WTC11 (cell line): ENCODE measurements at regions not wholly inside any gene's neighbourhood (a gene's known extent, or its start where the extent isn't known, plus 50 kb on each side); places are given as distances from the start of the nearest gene placed in this dataset.
"Not testable (repeated sequence)": the region's sequence is repeated elsewhere in the genome, so short reads cannot be mapped to it uniquely, and the experiment has no call there.

Experiments
- CDX4 ChIP-seq: fragments of 250-450 bp; sonication (Bioruptor Pico); IDR thresholded peaks from 2 replicates; pipeline ENCODE4 v1.9.0; 2021; ENCODE audit warnings: moderate library complexity, mild to moderate bottlenecking, inconsistent platforms, borderline replicate concordance
- CREB1 ChIP-seq: sonication (generic); formaldehyde crosslinking; IDR thresholded peaks from 2 replicates; pipeline ENCODE4 v1.8.0; 2023; ENCODE audit warnings: mild to moderate bottlenecking, missing genetic modification reagents
- CTCF ChIP-seq: fragments of 200-600 bp; IDR thresholded peaks from 2 replicates; pipeline ENCODE4 v1.8.0; 2022; ENCODE audit warnings: antibody characterized with exemption
- ESRRA ChIP-seq: sonication (generic); formaldehyde crosslinking; IDR thresholded peaks from 2 replicates; pipeline ENCODE4 v1.8.1; 2022; ENCODE audit warnings: mild to moderate bottlenecking, missing genetic modification reagents, borderline replicate concordance
- MAX ChIP-seq: sonication (generic); formaldehyde crosslinking; IDR thresholded peaks from 2 replicates; pipeline ENCODE4 v1.8.0; 2022; ENCODE audit warnings: mild to moderate bottlenecking, missing genetic modification reagents
- SP1 ChIP-seq: sonication (generic); formaldehyde crosslinking; conservative IDR thresholded peaks from 2 replicates; pipeline ENCODE4 v1.8.1; 2022; ENCODE audit warnings: missing genetic modification reagents
- ZNF396 ChIP-seq: fragments of 250-450 bp; sonication (Bioruptor Pico); IDR thresholded peaks from 2 replicates; pipeline ENCODE4 v1.8.0; 2021; ENCODE audit warnings: mild to moderate bottlenecking, moderate library complexity, borderline replicate concordance
- ZNF512 ChIP-seq: sonication (generic); formaldehyde crosslinking; IDR thresholded peaks from 2 replicates; pipeline ENCODE4 v1.8.1; 2022; ENCODE audit warnings: missing genetic modification reagents, borderline replicate concordance

- TF ChIP-seq MAX (CRISPR knock-in tag); CTCF; SP1 (CRISPR knock-in tag); CDX4 (CRISPR knock-in tag); ZNF396; ESRRA (CRISPR knock-in tag); ZNF512; CREB1 (CRISPR knock-in tag): not testable (repeated sequence)
Observed at GRCh38 chr9:126190994-126191393, 135.6 kb upstream of the MVB12B start.
